Colon (tissue), 2 donors: ENCODE measurements at regions not wholly inside any gene's neighbourhood (a gene's known extent, or its start where the extent isn't known, plus 50 kb on each side); places are given as distances from the start of the nearest gene placed in this dataset.

Experiments used
- FAIRE-seq: peaks from 2 replicates; lab custom pipeline; 2012; peaks lifted over from hg19 to GRCh38; lab: Jason Lieb, UNC
- donor health status: control.
- donor health status: control.

DNA sequence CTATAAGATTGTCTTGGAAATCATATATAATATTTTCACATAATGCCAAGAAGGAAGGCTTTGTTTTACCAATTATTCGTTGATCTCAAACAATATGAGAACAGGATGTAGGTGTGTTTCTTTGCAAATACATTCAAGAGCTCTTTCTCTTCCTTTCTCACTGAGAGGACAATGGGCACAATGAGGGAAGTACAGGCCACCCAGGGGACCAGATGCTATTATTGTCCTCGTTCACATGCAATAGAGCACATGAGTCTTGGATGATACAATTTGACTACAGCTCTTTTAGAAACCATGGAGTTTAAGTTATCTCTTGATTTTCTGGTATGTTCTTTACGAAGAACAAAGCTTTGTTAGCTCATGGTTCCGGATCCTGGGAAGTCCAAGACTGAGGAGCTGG, 323.7 kb upstream of the KLF6 start:
- FAIRE-seq, result no peak

DNA sequence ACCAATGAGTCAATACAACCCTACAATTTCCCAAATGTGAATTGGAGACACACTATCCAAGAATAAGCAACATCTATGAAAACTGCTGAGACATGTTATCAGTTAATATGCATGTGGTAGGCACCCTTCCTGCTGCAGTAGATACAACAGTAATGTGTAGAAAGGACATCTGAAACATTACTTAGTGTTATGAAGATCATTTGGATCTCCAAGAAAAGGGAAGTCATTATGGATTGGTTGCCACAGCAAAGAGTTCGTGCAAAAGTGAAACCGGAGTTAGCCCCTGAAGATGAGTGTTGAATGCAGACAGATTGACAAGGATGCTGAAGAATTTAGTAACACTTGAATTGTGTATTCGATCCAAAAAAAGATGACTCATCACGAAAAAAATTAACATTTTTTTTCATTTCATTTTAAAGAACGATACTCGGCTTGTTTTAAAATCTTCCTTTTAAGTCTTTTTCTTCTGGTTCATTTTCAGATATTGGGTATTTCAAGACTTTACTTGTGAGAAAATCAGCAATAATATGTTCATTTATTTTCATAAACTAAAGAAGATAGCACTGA, 322.4 kb upstream of the KLF6 start:
- no peak for FAIRE-seq

DNA sequence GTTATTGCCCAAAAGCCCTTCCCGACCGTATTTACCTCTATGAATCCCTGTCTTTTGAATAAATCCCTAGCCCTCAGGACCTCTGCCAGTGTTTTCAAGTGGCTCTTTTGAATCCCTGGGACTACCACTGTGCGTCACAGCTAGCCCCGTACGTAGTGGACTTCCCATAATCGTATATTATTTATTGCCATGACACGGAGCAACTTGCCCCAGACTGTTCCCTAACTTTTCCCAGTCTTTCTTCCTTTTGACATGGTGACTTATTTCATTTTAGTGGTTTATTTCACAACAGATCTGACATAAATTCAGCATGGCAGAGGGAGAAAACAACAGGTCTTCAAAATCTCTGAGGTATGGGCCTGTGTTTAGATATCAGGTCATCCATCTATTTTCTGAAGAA, 318.6 kb upstream of the KLF6 start:
- FAIRE-seq, result no peak

DNA sequence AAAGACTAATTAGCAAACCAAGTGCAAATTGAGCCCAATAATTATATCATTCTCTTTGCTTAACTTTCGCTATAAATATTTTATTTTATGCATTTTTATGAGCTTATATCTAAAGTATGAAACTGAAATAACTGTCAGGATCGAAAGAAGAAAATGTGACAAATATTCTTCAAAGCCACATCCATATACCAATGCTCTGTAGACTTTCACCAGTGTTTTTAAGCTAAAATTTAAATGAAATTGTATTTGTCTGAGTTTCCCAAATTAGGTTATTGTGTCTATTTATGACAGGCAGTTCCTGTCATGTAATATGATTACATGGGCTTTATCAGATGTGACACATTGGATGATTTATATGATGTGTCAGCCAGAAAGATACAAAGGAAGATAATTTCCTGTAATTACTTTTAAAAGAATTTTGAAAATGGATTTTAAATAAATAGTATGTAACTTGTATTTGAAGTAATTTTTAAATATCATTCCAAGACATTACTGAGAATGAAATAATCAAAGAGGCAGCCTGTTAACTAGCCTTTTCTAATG, 317.9 kb upstream of the KLF6 start:
- FAIRE-seq, result no peak

DNA sequence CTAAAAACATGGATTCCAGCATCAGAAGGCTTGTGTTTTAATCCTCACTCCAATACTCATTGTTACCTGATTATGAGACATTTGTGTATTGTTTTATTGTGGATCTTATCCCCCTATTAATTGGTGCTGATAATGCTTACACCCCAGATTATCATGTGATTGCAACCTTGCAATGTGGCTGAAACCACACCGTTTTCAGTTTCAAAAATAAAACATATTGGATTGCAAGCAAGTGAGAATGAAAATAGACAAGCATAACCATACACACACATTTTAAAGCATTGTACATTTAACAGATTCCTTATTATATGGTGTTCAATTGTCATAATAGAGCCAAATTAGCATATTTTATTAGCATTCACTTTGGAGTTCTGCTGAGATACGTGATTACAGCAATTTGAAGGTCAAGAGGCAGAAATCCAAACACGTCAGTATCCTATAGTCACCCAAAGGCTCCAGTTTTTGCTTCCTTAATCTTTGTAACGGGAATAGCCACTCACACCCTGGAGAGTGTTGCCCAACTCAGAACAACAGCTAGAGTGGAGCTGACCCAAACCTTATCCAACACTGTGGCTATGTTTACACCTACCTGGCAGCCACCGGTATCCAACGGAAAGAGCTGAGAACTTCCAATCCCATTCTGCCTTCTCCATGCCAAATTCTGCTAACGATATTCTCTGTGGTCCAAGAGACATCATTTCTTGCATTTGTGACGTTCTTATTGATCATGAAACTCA, 317.1 kb upstream of the KLF6 start:
- no peak for FAIRE-seq

DNA sequence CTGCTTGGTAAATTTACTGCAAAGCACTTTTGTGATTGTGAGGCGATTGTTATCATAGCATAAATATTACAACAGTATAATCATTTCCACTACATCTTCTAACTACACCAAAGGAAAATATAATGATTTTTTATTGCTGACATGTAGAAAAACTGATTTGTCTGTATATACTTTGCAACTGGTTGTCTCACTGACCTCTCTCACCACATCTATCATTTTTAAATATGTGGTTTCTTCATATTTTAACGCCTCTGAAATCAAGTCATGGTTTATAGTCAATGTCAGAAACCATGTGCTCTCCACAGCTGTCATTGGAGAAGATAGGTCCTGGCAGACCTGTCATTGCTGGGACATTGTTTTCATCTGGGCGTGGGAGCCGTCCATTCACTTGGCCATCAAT, 315.4 kb upstream of the KLF6 start:
- FAIRE-seq, result no peak

DNA sequence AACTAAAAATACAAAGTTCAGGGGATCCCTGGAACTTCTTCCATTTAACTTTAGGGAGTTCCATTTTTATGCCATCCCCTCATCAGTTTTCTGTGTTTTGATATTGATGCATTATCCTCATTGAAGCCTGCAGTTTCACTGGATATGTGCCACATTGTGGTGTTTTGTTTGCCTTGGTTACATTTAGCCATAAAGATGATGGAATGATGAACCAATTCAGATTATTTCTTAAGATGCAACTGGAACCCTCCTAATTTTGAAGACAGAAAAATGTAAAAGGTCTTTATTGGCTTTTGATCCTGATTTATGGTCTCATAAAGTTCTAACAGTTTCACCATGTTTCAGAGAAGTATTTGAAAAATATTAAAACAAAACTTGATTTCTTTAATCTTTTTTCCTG, 314.2 kb upstream of the KLF6 start:
- FAIRE-seq, result no peak

DNA sequence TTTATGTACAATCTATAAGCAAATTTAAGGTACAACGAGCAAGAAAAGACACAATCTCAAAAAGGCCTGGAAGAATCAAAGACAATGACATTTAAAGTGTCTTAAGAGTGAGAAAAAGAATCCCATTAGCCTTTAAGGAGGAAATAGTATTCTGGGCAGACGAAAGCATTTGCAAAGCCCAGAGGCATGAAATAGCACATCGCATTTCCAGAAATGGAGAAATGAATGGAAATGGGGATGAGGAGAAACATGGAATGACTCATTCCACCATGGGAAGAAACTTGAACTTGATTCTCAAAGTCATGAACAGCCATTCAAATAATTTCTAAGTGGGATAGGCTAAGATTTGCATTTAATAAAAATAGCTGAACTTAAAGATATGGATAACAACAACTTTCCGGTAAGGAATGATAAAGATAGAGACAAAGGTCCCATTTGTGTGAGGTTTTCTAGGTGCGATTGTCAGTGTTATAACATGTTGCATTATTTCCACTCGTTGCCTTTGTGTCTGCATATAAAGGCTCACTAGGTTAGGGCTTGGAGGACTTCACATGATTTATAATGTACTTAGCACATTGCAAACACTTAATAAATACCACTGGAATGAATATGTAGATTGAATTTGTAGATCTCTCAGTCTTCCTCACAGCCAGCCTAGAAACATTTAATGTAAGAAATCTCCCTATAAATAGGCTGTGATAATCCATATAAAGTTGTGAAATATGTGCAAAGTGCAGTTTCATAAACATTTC, 310.3 kb upstream of the KLF6 start:
- no peak for FAIRE-seq

DNA sequence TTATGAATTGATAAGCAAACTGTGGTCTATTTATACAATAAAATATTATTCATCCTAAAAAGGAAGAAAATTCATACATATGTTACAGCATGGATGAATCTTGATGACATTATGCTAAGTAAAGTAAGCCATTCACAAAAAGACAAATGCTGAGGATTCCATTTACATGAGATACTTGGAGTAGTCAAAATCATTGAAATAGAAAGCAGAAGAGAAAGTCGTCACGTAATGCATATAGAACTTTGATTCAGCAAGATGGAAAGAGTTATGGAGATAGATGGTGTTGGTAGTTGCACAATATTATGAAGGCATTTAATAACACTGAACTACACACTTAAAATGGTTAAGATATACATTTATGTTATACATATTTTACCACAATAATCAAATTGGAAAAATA, 309.7 kb upstream of the KLF6 start:
- FAIRE-seq, result no peak

DNA sequence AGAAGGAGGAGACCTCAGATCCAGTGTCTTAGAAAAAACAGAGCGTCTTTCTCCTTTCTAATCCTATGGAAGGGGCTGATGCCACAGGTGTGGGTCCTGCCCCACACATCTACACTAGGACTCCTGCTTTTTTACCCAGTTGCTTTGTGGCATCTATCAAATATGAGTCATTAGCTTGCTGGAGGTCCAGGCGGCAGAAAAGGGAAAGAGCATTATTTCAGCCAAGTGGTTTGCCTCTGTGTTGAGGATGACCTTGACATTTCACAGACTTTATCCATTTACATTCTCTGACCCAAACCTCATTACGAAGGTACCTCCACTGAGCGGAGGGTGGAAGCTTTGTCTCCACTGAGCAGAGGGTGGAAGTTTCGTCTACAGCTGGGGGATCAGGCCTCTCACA, 308.4 kb upstream of the KLF6 start:
- no peak for FAIRE-seq

DNA sequence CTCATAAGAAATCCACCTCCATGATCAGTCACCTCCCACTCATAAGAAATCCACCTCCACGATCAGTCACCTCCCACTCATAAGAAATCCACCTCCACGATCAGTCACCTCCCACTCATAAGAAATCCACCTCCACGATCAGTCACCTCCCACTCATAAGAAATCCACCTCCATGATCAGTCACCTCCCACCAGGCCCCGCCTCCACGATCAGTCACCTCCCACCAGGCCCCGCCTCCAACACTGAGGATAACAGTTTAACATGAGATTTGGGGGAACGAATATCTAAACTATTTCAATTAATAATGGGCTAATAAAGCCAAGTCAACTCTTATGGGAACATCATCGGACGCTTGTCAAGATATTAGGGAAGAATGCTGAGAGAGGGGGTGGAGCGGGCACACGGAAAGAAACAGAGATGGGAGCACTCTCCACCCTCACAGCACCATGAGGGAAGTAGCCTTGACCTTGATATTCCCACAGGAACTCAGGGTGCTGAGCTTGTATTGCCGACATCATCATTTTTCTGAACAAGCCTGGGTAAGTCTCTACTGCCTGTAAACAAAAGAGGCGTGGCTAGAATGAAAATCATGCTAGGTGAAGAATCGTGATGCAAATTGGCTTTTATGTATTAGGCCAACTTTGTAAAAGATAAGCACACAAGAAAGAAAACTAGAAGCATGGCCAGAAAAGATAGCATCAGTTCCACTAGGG, 303.5 kb upstream of the KLF6 start:
- no peak for FAIRE-seq

DNA sequence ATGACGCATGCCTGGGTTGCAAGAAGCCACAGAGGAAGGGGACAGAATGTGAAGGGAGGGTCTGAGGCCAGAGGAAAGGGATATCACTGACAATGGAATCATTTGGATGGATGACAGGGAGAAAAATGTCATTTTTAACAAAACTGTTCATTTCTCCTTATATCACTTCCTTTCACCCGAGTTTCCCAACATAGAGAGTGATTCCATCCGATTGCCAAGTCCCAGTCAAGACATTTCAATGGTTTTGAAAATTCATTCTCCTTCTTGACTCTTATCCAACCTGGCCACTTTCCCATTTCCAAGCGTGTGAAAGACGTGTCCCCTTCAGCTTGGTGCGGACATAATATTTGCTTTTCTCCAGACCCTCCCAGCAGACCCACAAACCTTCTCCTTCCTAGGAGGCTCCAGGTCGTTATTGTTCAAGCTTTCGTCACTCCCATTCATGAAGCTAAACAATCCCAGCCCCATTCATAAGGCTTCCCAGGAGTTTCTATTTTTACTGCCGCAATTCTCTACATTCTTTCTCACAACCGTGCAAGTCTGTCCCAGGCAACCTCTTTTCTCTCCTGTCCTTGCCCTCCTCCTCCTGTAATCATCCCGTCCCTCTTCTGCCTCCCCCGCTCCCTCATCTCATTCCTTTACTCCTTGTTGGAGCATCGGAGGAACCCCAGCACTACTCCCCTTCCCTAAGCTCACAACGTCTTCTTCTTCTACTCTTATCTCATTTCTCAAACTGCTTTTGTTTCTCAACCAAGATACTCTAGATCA, 301.3 kb upstream of the KLF6 start:
- no peak for FAIRE-seq

DNA sequence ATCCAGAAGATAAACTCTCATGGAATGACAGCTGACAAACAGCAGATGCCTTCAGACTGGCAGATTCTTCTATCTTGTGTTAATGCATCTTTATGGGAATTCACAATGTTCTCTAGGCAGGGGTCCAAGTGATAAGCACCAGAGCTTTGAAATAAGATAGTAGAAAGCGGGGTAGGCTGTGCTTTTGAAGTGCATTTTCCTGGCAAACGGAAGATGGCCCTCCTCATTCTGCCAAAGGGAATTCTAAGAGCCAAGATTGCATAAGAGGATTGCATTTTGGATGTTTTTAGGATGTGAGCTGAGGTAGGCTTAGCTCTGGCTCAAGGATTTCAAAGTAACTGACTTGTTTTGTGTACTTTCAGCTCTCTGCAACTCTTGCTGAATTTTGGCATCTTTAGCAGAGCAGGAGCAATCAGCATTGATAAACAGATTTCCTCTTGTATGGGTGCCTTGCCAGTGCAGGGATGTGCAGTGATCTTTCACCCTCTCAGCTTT, 298.5 kb upstream of the KLF6 start:
- no peak for FAIRE-seq

DNA sequence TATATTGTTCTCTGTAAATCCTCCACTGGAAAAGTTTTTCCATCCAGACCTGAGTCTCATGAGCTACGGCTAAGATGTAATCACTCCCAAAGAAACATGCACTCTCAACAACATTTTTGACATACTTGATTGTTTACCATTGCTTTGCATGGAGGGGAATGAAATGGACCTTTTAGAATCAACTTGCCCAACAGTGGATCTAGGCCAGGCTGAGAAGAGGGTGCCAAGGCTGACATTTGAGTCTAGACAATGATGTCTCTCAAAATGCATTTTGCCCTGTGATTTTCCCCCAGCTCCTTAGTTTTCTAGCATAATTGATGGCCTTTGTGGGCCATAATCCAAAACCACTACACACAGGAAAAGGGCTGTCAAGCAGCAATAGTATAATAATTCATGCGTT, 297.9 kb upstream of the KLF6 start:
- FAIRE-seq, result no peak

DNA sequence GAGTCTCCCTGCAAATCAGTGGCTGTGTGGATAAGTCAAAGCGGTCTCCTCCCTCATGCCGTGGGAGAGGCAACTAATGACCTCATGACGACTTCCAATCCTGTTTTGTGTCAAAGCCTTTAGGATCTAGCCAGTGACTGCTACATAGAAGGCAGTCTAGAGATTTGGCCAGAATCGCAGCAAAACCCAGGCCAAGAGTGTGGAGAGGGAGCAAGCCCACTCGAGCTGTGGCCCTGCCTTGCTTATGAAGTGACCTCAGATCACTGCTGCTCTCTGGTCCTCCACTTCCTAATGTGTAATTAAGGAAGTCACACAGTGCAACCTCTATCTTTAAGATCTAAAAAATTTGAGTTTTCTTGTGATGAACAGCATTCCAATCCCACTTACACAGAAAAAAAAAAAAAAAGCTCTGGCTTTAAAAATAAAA, 296.7 kb upstream of the KLF6 start:
- no peak for FAIRE-seq

DNA sequence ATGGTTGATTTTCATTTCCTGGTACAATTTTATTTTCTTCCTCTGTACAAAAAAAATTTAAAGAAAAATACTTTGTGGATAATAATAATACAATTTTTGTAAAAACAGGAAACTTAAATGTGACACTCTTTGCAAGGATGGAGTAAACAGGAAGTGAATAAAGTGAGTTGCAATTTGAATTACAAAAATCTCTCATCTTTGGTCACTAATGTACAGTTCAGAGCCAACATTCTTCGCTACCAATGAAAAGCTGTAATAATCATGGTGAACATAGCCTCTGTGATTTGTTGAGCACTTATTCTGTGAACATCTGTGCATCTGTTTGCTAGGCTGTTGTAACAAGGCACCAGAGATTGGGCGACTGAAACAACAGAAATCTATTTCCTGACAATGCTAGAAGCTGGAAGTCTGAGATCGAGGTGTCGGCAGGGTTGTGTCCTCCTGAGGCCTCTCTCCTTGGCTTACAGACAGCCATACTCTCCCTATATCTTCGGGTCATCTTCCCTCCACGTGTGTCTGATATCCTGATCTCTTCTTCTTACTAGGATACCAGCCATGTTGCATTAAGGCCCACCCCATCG, 295.3 kb upstream of the KLF6 start:
- FAIRE-seq, result peak; percentile 41

DNA sequence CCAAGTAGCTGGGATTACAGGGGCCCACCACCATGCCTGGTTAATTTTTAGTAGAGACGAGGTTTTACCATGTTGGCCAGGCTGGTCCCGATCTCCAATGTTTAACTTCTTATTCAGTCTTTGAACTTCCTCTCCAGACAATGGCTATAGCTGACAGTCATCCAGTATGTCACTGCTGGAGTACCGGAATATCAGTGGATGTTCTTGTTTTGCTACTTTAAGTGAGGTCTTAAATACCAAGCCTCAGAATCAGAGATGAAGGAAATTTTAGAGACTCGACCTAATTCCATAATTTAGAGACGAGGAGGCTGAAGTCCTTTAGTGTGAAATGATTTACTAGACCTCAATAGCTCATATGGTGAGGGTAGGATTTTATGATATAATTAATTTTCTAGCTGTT, 294.8 kb upstream of the KLF6 start:
- FAIRE-seq, result no peak

DNA sequence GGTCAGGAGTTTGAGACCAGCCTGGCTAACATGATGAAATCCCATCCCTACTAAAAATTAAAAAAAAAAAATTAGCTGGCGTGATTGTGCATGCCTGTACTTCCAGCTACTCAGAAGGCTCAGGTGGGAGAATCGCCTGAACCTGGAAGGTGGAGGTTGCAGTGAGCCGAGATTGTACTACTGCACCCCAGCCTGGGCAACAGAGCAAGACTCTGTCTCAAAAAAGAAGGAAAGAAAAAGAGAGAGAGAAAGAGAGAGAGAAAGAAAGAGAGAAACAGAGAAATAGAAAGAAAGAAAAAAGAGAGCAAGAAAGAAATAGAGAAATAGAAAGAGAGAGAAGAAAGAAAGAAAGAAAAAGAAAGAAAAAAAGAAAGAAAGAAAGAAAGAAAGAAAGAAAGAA, 292.8 kb upstream of the KLF6 start:
- no peak for FAIRE-seq

DNA sequence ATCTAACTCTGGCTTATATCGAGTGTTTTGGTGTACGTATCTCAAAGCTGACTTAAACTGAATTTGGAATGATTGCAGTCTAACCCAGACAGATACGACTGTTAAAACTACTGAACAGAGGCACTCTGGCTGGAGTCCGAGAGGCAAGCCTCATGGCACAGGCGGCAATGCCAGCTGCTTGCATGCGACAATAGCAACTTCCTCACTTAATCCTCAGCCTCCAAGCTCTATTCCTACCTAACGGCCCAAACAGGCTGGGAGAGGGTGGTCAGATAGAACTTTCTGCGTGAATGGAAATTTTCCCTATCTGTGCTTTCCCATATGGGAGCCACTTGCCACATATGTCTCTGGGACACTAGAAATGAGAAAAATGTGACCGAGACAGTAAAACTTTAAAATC, 292.0 kb upstream of the KLF6 start:
- no peak for FAIRE-seq

DNA sequence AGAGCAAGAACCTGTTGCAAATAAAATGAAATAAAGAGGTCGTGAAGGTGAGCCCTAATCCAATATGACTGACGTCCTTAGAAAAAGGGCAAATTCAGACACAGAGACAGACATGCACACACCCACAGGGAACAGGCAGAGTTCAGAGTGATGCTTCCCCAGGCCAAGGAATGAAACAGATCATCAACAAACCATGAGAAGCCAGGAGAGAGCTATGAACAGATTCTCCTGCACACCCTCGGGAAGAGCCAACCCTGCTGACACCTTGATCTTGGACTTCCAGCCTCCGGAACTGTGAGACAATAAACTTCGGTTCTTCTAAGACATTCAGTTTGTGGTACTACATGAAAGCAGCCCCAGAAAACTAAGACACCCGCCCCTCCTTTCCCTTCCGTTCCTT, 290.4 kb upstream of the KLF6 start:
- FAIRE-seq, result no peak
